ENCODE measurements at regions not wholly inside any gene's neighbourhood (a gene's known extent, or its start where the extent isn't known, plus 50 kb on each side); places are given as distances from the start of the nearest gene placed in this dataset.

DNA sequence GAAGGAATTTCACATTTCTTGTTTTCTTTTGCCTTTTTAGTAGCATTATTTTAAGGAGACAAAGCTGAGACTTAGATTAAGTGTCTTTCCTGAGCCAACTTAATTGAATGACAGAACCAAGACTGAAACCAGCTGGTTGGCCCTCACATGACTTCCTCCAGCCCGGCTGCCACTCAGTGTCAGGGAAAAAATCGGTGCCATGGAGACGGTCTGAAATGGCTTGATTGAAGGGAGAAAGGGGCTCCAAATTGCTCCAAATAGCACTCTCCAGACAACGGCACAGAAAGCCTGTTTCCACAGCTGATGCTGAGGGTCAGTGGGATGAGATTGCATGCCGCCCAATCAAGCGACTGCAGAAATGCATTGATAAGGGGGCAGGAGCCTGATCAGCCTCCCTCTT lies 475.2 kb upstream of the IL12A start:
- TF ChIP-seq EZH2 (IDR thresholded peaks at IDR 0.05) (no peak), POLR2AphosphoS5 (IDR thresholded peaks at IDR 0.05; ENCODE audit: borderline replicate concordance, low read depth, low read length) (no peak)

Measured in SK-N-MC (cell line).